Small intestine (tissue), 7 donors: ENCODE measurements at regions not wholly inside any gene's neighbourhood (a gene's known extent, or its start where the extent isn't known, plus 50 kb on each side); places are given as distances from the start of the nearest gene placed in this dataset.

Experiments used
- DNase-seq, 2 donors: peaks; one replicate each; pipeline versions ENCODE4 v3.0.0 to v3.0.0-alpha.2; 2013
- FAIRE-seq: peaks from 2 replicates; lab custom pipeline; 2012; peaks lifted over from hg19 to GRCh38; lab: Jason Lieb, UNC
- H3K27ac ChIP-seq, 3 donors: one replicate each; pipeline ENCODE4 v1.5.1; 2013; ENCODE audit warnings: low read length in 2 of 3, mild to moderate bottlenecking in 2 of 3, control low read depth in 1 of 3, inconsistent platforms in 1 of 3, low read depth in 1 of 3, moderate library complexity in 1 of 3
- H3K27me3 ChIP-seq, 3 donors: one replicate each; pipeline ENCODE4 v1.6.1; 2013; ENCODE audit warnings: low read length in 3 of 3, inconsistent platforms in 1 of 3; ENCODE audit not compliant: control insufficient read depth in 3 of 3, insufficient read depth in 3 of 3
- H3K36me3 ChIP-seq, 3 donors: one replicate each; pipeline ENCODE4 v1.6.1; 2013; ENCODE audit warnings: low read length in 3 of 3, inconsistent platforms in 1 of 3, low read depth in 1 of 3, mild to moderate bottlenecking in 1 of 3, moderate library complexity in 1 of 3; ENCODE audit not compliant: control insufficient read depth in 3 of 3, insufficient read depth in 2 of 3
- H3K4me1 ChIP-seq, 3 donors: one replicate each; pipeline ENCODE4 v1.6.1; 2013; ENCODE audit warnings: low read length in 2 of 3, inconsistent platforms in 1 of 3, low read depth in 1 of 3, mild to moderate bottlenecking in 1 of 3, moderate library complexity in 1 of 3; ENCODE audit not compliant: control insufficient read depth in 3 of 3, insufficient read depth in 2 of 3
- H3K4me3 ChIP-seq, 3 donors: one replicate each; pipeline ENCODE4 v1.5.1; 2013; ENCODE audit warnings: low read length in 3 of 3, control low read depth in 1 of 3, inconsistent platforms in 1 of 3, low read depth in 1 of 3, mild to moderate bottlenecking in 1 of 3, moderate library complexity in 1 of 3
- H3K9me3 ChIP-seq, 2 donors: one replicate each; pipeline ENCODE4 v1.6.1; 2013; ENCODE audit warnings: low read depth in 1 of 2, low read length in 1 of 2; ENCODE audit not compliant: control insufficient read depth in 2 of 2, insufficient read depth in 1 of 2
- WGBS, 3 donors: extraction: QIAGEN DNeasy Blood & Tissue Kit; methylation state at CpG; one replicate each; pipeline ENCODE4 v1.1.7; 2013; 5-methylcytosine and 5-hydroxymethylcytosine counted together
- donor health status: healthy with polysubstance abuse.
- donor health status: control.
- donor health status: control.
- donor health status: Bipolar disorder and iron deficiency.
- donor health status: healthy.

DNA sequence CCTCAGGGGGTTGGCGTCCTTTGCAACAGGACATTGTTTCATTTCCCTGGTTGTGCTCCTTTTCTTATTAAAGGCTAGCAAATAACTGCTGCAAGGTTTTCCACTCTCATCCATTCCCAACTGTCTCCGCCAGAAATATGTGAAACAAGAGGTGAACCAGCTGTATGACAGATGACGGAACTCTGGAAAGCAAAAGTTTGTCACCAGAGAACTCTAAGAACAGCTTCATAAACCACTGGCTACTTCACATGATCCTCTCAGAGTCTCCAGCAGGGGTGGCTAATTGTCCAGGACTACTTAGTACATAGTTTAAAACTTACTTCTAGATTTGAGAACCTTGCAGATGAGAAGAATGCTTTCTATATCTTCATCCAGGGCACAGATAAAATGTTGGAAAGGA lies 195.9 kb upstream of the RAD23B start:
- H3K4me1 ChIP-seq = no peaks in the 10 kb centered on the region
- H3K4me3 ChIP-seq = no peak overlapping the region
- H3K36me3 ChIP-seq = no peaks in the 10 kb centered on the region
- no peaks in the 10 kb centered on the region for H3K27me3 ChIP-seq
- H3K9me3 ChIP-seq = no peaks in the 10 kb centered on the region
- H3K27ac ChIP-seq = no peak overlapping the region
- no peak for FAIRE-seq
- DNase-seq = no peak
- 75 to 91% (median 88%) methylated on average over 3 of the region's 3 CpGs for WGBS, 3 donors

DNA sequence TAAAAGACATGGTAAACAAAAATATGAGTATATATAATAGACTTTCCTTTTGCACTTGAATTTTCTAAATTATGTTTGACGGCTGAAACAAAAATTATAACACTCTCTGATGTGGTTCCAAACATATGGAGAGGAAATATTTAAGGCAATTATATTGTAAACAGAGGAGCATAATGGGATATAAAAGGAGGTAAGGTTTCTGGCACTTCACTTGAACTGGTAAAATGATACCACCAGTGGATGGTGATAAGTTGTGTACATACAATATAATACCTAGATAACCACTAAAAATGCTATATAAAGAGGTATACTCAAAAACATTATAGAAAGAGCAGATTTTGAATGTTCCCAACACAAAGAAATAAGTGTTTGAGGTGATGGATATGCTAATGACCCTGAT lies 192.9 kb upstream of the RAD23B start:
- Histone ChIP-seq H3K4me3 (no peak overlapping the region), H3K27me3 (no peaks in the 10 kb centered on the region), H3K36me3 (no peaks in the 10 kb centered on the region), H3K9me3 (no peaks in the 10 kb centered on the region), H3K27ac (no peak overlapping the region), H3K4me1 (no peaks in the 10 kb centered on the region)
- DNase-seq = no peak
- WGBS, 3 donors = 77 to 83% (median 80%) methylated on average over 1 of the region's 1 CpG
- no peak for FAIRE-seq

DNA sequence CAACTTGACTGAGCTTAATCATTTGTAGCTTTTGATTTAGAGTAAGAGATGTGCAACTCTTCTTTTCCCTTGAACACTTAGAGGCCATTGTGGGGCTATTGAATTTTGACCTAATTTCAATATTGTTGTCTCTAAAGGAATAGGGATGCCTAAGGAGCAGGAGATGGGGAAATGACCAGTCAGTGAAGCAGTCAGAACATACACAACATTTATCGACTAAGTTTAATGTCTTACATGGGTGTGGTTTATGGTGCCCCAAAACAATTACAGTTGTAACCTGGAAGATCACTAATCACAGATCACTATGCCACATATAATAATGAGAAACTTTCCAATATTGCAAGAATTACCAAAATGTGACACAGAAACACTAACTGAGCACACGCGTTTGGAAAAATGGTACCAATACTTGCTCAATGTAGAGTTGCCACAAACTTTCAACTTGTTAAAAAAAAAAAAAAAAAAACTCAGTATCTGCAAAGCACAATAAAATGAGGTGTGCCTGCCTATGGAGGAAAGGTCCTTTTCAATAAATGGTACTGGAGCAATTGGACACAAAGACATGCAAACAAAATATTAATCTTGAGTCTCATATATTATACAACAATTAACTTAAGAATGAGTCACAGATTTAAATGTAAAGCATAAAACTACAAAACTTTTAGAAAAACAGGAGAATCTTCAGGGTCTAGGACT lies 189.6 kb upstream of the RAD23B start:
- Histone ChIP-seq H3K27ac (no peak overlapping the region), H3K9me3 (no peaks in the 10 kb centered on the region), H3K4me1 (no peaks in the 10 kb centered on the region), H3K27me3 (no peaks in the 10 kb centered on the region), H3K4me3 (no peak overlapping the region), H3K36me3 (no peaks in the 10 kb centered on the region)
- 39 to 79% (median 58%) methylated on average over 3 of the region's 3 CpGs for WGBS, 3 donors
- DNase-seq = peak; percentile 20 to 63
- FAIRE-seq = no peak

DNA sequence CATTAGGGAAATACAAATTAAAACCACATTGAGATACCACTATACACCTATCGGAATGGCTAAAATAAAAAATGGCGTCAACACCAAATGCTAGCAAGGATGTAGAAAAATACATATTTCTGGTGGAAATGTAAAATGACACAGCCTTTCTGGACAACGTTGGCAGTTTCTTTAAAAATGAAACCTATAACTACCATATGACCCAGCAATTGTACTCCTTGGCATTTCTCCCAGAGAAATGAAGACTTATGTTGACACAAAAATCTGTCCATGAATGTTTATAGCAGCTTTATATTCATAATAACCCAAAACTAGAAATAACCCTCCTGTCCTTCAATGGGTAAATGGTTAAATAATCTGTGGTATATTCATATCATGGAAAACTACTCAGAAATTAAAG lies 188.7 kb upstream of the RAD23B start:
- whole genome bisulfite sequencing, 3 donors = 68 to 74% (median 73%) methylated on average over 3 of the region's 3 CpGs
- FAIRE-seq (no peak), DNase-seq (no peak)
- Histone ChIP-seq H3K9me3 (no peaks in the 10 kb centered on the region), H3K27me3 (no peaks in the 10 kb centered on the region), H3K36me3 (no peaks in the 10 kb centered on the region), H3K4me3 (no peak overlapping the region), H3K27ac (no peak overlapping the region), H3K4me1 (no peaks in the 10 kb centered on the region)

DNA sequence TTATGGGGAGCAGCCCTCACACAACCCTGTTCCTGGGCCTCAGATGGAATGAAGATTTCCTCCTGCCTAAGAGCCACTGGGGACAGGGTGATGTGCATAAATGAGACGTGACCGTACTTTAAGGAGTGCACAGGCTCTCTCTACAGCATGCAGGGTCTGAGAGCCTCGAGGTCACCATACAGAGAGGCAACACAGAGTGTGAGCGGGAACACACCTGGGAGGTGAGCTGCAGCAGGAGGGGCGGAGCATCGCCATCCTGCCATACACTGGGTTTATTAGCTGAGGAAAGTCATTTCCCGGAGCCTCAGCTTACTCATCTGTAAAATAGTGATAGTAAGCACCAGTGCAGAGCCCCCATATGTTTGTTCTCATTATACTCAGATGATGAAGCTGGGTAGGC lies 182.5 kb upstream of the RAD23B start:
- no peaks in the 10 kb centered on the region for H3K27me3 ChIP-seq
- no peaks in the 10 kb centered on the region for H3K36me3 ChIP-seq
- no peaks in the 10 kb centered on the region for H3K9me3 ChIP-seq
- no peak for FAIRE-seq
- DNase-seq = no peak
- H3K4me3 ChIP-seq = no peak overlapping the region
- WGBS, 3 donors = 64 to 87% (median 85%) methylated on average over 7 of the region's 7 CpGs
- H3K27ac ChIP-seq = no peak overlapping the region
- H3K4me1 ChIP-seq = no peaks in the 10 kb centered on the region

DNA sequence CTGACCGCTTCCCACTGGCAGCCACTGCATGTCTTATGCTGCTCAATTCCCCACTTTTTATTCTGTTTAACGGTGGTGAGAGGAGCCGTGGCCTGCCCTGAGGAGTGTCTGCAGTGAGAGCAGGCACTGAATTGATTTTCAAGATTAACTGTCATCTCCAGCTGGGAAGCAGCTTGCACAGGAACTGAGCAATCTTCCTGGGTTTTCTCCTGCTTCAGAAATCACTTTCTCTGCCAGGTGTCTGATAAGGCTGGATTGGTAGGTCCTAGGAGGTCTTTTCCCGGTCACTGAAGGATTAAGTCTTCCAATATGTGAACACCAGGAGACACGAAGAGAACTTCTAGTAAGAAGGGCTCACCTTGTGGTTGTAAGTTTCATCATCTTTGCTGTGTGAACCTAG lies 181.1 kb upstream of the RAD23B start:
- Histone ChIP-seq H3K36me3 (no peaks in the 10 kb centered on the region), H3K4me3 (no peak overlapping the region), H3K9me3 (no peaks in the 10 kb centered on the region), H3K27me3 (no peaks in the 10 kb centered on the region), H3K4me1 (no peaks in the 10 kb centered on the region), H3K27ac (no peak overlapping the region)
- no peak for DNase-seq
- FAIRE-seq = no peak
- 76 to 80% (median 79%) methylated on average over 5 of the region's 5 CpGs for WGBS, 3 donors

DNA sequence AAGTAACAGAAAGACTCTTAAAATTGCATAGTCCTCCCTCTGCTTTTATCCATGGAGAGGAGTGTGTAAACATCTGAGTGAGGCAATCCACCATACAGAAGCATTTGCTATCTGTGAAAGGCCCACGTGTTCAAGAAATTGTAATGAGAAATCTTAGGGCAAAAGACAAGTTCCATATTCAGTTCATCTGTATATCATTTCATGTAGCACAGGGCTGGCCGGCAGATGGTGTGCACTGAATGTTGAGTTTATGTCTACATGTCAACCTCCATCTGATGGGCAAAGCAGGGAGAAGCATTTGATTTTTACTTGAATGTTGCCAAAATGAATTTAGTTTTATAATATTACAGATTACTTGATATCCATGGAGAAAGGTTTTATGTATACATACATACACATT lies 179.5 kb upstream of the RAD23B start:
- Histone ChIP-seq H3K27me3 (peaks cover 0 to 3% (median 0%) of the 10 kb centered on the region in 3 donors), H3K4me1 (no peaks in the 10 kb centered on the region), H3K4me3 (no peak overlapping the region), H3K27ac (no peak overlapping the region), H3K9me3 (no peaks in the 10 kb centered on the region), H3K36me3 (no peaks in the 10 kb centered on the region)
- 77 to 88% (median 77%) methylated on average over 2 of the region's 2 CpGs for WGBS, 3 donors
- DNase-seq (no peak), FAIRE-seq (no peak)

DNA sequence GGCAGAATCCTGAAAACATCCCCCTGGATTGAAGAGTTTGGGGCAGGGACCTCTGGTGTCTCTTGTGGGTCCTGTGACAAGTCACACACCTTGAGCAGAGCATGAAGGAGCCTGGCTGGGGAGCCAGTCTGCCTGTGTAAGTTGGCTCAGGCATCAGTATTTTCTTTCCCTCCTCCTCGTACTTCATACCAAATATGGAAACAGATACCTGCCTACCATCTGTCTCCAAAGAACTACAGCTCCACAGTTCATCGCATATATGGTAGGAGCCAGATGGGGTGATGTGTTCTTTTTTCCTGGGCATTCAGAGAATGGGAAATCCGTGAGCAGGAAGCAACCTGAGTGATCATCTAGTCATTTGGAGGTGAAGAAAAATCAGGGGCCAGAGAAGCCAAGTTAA lies 177.3 kb upstream of the RAD23B start:
- DNase-seq (no peak), FAIRE-seq (no peak)
- peaks cover 0 to 2% (median 0%) of the 10 kb centered on the region in 3 donors for H3K4me1 ChIP-seq
- WGBS, 3 donors = 72 to 86% (median 75%) methylated on average over 3 of the region's 3 CpGs
- no peak overlapping the region for H3K27ac ChIP-seq
- H3K4me3 ChIP-seq = no peak overlapping the region
- H3K36me3 ChIP-seq = no peaks in the 10 kb centered on the region
- H3K9me3 ChIP-seq = no peaks in the 10 kb centered on the region
- H3K27me3 ChIP-seq = peaks cover 0 to 5% (median 0%) of the 10 kb centered on the region in 3 donors

DNA sequence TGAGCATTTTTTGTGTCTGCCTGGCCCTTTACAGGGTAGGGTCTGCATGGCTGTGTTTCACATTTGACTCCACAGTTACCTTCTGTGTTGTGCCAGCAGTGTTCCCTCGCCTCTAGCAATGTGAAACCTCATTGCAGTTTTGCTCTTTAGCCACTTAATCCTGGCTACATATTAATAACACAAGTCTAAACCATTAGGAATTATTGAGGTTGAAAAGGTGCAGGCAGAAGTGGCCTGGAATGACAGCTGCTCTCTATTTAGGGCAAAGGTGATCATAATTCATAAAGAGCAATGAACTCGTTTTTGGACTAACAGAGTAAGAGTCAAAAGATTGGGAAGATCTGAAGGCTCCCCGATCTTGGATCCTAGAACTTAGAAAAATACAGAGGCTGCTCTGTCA lies 176.7 kb upstream of the RAD23B start:
- Histone ChIP-seq H3K9me3 (no peaks in the 10 kb centered on the region), H3K27ac (no peak overlapping the region), H3K27me3 (peaks cover 0 to 5% (median 0%) of the 10 kb centered on the region in 3 donors), H3K4me3 (no peak overlapping the region), H3K36me3 (no peaks in the 10 kb centered on the region), H3K4me1 (peaks cover 0 to 3% (median 0%) of the 10 kb centered on the region in 3 donors)
- no peak for DNase-seq
- FAIRE-seq = no peak
- 57 to 72% (median 61%) methylated on average over 3 of the region's 3 CpGs for WGBS, 3 donors
